GM18511 (cell line): ENCODE measurements at regions not wholly inside any gene's neighbourhood (a gene's known extent, or its start where the extent isn't known, plus 50 kb on each side); places are given as distances from the start of the nearest gene placed in this dataset.
A peak's percentile ranks its signal among the peaks of the same experiment; 100 is the strongest.

Source experiments
- ATAC-seq: cut with Tn5 transposase; IDR thresholded peaks from one replicate; pipeline ENCODE4 v1.9.1; 2021; ENCODE audit warnings: mild to moderate bottlenecking, moderate library complexity; ENCODE audit not compliant: unreplicated experiment

DNA sequence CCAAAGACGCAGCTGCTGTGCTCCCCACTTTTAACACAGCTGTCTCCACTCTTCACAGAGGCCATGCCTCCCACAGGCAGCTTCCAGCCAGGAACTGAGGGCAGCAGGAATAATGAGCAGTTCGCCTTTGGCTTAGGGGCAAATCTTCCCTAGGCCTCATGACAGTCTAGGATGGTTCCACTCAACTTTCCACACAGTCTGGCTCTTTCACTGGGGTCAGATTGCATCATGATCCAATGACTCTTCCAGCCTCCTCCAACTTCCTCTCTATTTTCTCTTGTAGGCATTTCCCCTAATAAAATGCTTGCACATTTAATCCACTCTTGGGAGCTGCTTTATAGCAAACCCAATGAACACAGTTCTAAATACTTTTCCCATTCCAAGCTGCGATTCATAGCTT, 271.6 kb upstream of the ATP2B1 start:
- no peak for ATAC-seq

DNA sequence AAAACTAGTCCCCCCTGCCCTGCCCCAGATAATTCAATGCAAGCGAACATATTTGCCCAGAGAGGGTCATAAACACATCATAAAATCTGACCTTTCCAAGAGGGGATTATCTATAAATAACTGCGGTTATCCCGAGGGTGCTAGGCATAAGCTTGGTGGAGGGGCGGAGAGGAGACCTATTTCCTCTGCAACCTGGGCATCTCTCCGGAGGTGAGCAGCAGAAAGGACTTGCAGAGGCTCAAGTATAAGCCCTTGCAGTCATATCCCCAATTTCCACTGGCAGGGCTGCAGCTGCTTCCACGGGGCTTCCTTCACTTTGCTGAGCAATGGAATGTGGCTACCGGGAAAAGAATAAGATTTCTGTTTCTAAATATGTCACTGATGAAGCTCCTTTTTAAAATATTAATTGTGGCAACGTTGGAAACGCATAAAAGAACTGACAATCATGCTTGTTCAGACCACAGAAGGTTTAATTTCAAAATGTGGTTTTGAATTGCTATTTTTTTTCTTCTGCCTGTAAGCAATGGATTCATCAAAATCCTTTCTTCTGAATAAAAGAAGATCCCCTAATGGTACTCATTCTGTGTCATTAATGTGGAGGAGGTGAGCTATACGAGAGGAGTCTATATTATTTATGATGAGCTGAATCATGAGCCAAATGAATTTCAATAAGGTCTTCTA, 268.9 kb upstream of the ATP2B1 start:
- ATAC-seq: no peak

DNA sequence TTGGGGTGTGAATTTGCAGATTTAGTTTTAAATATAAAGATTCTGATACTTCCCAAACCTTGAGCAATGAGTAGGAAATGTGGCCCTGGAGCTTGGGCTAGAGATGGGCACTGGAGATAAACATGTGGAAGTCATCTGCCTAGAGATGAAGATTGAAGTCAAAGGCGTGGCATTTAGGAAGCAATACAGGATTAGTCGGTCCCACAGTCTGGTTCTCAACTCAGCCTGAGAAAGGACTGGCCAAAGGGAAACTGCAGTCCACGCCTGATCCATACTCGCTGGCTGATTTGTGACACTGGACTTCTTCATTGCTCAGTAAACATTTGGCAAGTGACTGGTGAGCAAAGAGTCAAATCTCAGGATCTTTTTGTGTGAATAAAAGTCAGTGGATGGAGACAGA, 268.2 kb upstream of the ATP2B1 start:
- ATAC-seq: no peak

- no peak for ATAC-seq
Measured at GRCh38 chr12:89975574-89975973, 266.9 kb upstream of the ATP2B1 start.

- no peak for ATAC-seq
Measured at GRCh38 chr12:89971880-89972279, 263.2 kb upstream of the ATP2B1 start.

DNA sequence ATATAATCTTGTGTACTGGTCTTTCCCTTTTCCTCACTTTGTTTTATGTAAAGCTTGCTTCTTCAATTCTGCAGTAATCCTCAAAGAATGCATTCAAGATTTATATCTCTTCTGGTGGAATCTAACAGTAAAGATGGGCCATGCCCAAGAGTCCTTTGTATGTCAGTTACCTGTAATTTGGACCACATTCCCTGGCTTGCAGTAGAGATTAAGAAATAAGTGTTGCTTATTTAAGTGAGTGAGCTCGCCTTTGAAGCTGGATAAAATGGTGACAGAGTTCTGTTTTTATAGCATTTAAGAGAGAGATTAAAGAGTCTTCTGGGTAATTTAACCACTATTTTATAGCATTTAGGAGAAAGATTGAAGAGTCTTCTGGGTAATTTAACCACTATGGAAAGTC, 262.1 kb upstream of the ATP2B1 start:
- no peak for ATAC-seq

- ATAC-seq: no peak
Measured at GRCh38 chr12:89969093-89969492, 260.5 kb upstream of the ATP2B1 start.

DNA sequence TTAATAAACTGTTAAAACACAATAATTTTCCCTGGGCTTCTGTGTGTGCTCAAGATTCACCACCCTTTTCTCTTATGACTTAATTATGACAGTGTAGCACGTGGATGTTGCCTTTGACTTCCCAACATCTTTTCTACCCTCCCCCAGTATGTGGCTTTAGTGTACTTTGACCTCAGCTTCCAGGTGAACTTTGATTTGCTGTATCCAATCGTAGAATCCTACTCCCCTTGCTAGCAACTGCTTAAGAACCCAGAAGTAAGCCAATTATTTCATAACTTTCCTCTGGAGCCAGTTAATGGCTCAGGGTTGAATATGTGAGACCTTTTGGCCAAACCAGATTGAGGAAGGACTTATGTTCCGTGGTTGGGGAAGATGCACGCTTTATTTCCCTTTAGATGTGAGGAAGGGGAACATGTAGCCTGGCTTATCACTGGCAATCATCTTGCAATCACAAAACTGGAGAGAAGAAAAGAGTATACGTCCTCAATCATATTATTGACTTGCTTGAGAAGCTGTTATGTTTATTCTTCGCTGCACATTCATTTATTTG, 259.6 kb upstream of the ATP2B1 start:
- no peak for ATAC-seq

DNA sequence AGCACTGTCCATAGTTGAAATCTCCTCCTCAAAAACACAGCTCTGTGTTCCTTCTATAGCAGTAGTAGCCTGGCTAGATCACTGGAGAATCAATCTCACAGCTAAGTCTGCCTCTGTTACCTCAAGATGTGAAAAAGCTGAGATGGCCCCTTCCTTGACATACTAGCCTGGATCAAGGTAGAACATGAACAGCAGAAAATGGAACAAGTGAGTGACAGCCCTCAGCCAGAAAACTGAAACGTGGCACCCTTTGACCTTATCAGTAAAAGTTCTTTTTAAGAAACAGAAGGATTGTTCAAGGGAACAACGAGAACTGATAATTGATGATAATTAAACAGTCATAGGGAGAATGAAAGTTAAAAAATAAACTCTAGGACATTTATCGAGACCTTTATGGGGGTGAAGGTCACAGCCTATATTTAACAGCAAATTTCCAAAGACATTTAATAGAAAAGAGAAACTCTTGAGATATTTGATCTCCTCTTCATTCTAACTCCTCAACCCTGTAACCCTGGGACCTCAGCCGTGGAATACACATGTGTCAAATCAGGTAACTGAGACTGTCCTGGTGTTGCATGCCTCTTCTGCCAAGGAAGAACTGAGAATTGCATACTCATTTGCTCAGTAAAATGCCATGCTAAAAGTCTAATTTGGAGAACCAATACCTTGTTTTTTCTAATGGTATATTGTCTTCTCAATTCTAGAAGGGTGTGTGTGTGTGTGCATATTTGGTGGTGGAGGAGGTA, 258.0 kb upstream of the ATP2B1 start:
- no peak for ATAC-seq

- ATAC-seq: no peak
Measured at GRCh38 chr12:89965993-89966392, 257.4 kb upstream of the ATP2B1 start.

- ATAC-seq: no peak
Measured at GRCh38 chr12:89962648-89963047, 254.0 kb upstream of the ATP2B1 start.

DNA sequence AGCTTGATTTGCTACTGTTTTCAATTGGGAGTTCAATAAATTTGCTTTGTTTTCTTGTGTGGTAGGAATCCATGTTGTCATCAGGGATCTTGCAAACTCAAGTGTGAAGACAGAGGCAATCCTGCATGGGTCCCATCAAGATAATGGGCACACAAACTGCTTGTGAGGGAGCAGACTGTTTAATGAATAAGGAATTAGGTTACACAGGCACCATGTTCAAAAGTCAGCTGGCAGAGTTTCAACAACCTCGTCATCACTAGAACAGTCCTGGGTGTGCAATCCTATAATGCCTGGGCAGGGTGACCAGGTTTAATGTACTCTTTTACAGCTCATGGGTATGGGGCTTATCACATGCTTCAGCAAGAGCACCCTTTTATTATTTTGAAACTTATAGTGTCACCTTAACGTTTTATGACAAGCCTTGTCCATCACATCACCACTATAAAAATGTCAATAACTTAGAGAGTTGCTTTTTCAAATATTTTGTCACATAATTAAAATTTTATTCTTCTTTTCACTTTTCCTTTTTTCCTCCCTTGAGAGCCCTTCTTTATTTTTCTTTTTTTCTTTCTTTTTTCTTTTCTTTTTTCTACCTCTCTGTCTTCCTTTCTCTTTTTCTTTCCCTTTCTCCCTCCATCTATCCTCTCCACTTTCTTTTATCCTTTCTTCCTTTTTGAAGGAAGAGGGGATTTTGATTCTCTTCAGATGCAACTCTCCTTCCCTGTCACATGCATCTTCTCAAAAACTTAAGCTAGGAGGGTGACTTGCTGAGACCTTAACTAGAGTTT, 252.2 kb upstream of the ATP2B1 start:
- ATAC-seq: peak; percentile 63

GRCh38 chr12:89960011-89960507, 251.4 kb upstream of the ATP2B1 start:
- peak; percentile 95 for ATAC-seq

- ATAC-seq: no peak
Measured at GRCh38 chr12:89959179-89959578, 250.5 kb upstream of the ATP2B1 start.

- ATAC-seq: no peak
Measured at GRCh38 chr12:89954259-89954658, 245.6 kb upstream of the ATP2B1 start.

DNA sequence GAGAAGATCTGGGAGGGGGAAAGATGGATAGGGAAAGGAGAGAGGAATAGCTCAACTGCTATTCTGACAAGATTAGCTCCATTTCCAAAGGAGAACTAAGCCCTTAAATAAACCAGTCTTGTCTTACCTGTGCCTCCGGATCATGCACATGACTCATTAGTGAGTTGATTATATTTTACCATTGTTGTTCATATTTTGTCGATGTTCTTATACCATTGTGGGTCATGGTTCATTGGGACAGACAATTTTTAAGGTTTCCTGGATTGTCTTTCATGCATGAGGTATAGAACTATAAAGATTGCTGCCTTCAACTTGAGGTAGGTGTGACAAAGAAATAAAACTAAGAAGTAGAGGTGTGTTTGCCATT, 243.0 kb upstream of the ATP2B1 start:
- ATAC-seq: no peak

DNA sequence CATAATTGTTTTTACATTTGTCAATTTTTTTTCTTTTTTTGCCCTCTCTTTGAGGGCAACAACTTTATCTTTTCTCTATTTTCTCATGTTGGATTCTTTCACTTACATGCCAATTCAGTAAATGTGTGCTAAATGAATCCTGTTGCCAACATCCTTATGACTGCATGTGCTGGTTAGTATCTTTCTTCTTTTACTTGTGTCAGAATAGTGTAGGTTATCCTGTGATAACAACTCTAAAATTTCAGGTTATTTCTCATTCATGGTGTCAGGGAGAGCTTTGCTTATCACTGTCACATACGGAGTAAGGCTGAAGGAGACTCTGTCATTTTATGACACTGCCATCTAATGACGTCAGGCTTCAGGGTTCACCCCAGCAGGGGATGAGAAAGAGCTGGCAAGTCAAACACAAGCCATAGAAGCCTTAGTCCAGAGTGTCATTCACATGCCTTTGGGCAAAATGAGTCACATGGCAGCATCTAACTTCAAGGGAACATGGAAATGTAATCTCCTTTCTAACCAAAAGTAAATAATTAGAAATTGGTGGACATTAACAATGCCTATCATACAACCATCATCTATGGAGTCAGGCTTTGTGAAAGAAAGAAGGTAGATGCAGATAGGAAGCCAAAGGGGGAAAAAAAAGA, 242.5 kb upstream of the ATP2B1 start:
- no peak for ATAC-seq

- peak; percentile 54 for ATAC-seq
Measured at GRCh38 chr12:89950421-89950820, 241.8 kb upstream of the ATP2B1 start.

DNA sequence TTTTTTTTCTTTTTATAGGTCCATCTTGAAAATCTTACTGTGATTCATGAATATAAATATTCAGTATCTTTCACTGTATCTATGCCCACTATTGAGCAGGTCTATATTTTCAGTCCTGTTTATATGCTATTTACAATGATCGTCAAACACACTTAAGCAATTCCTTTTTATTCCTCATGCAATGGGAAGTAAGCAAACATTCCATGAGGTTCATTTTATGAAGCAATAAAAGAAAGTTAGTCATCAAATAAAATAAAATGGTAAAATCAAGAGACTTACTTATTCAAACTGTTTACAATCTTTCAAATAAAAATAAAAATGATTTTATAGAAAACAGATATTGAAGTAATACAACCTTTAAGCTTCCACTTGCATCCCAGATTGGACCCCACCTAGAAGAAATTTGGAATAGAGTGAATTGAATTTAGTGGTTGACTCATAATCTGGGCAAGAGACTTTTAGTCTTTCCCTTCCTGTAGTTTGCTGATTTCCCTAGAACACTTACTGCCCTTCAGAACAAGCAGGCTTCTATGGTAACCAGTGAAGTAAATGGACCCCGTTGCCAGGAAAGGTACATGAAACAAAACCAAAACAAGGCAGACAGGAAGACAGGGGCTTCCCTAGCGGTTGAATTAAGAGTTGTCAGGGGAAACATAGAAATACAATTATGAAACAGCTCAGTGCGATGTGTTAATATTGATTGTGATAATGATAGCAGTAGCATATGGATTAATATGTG, 241.0 kb upstream of the ATP2B1 start:
- ATAC-seq: peak; percentile 95
